ENCODE measurements at regions not wholly inside any gene's neighbourhood (a gene's known extent, or its start where the extent isn't known, plus 50 kb on each side); places are given as distances from the start of the nearest gene placed in this dataset.
"Not testable (repeated sequence)": the region's sequence is repeated elsewhere in the genome, so short reads cannot be mapped to it uniquely, and the experiment has no call there.

- no peak overlapping the region for H3K27ac ChIP-seq (ENCODE audit: low read depth in 2 of 2, low read length in 2 of 2)
- no peak overlapping the region for H3K9ac ChIP-seq (ENCODE audit: low read length in 3 of 3)
- no peak for DNase-seq
- H3K36me3 ChIP-seq (ENCODE audit: control insufficient read depth in 2 of 3, insufficient read depth in 3 of 3, low read length in 3 of 3), result no peaks in the 10 kb centered on the region
- TF ChIP-seq CTCF (IDR thresholded peaks at IDR 0.05; ENCODE audit: borderline replicate concordance, extremely low read depth, insufficient read depth), result no peak
- no peak overlapping the region for H3K4me3 ChIP-seq (ENCODE audit: low read length in 3 of 3)
- intact Hi-C loops (cut with DNase I), result no loop called here
- no peaks in the 10 kb centered on the region for H3K9me3 ChIP-seq (ENCODE audit: control insufficient read depth in 2 of 3, insufficient read depth in 1 of 3, low read length in 3 of 3)
- FAIRE-seq, result no peak
- no peaks in the 10 kb centered on the region for H3K27me3 ChIP-seq (ENCODE audit: control insufficient read depth, insufficient read depth, low read length)
- no peaks in the 10 kb centered on the region for H3K4me1 ChIP-seq (ENCODE audit: control insufficient read depth in 2 of 3, insufficient read depth in 2 of 3, low read depth in 1 of 3, low read length in 3 of 3)
Observed at GRCh38 chr1:188006354-188006753, 1177.6 kb downstream of the PLA2G4A start.

- not testable (repeated sequence) for H3K9ac ChIP-seq (ENCODE audit: low read length in 3 of 3); FAIRE-seq
Observed at GRCh38 chr1:188013222-188013849, 1184.6 kb downstream of the PLA2G4A start.

GRCh38 chr1:188017921-188018320 is 1189.2 kb downstream of the PLA2G4A start:
- Histone ChIP-seq H3K9ac (ENCODE audit: low read length in 3 of 3) (no peak overlapping the region), H3K36me3 (ENCODE audit: control insufficient read depth in 2 of 3, insufficient read depth in 3 of 3, low read length in 3 of 3) (no peaks in the 10 kb centered on the region), H3K27ac (ENCODE audit: low read depth in 2 of 2, low read length in 2 of 2) (no peak overlapping the region), H3K4me3 (ENCODE audit: low read length in 3 of 3) (no peak overlapping the region), H3K4me1 (ENCODE audit: control insufficient read depth in 2 of 3, insufficient read depth in 2 of 3, low read depth in 1 of 3, low read length in 3 of 3) (no peaks in the 10 kb centered on the region), H3K9me3 (ENCODE audit: control insufficient read depth in 2 of 3, insufficient read depth in 1 of 3, low read length in 3 of 3) (no peaks in the 10 kb centered on the region), H3K27me3 (ENCODE audit: control insufficient read depth, insufficient read depth, low read length) (no peaks in the 10 kb centered on the region)
- FAIRE-seq, result no peak
- no peak for TF ChIP-seq CTCF (IDR thresholded peaks at IDR 0.05; ENCODE audit: borderline replicate concordance, extremely low read depth, insufficient read depth)
- intact Hi-C loops (cut with DNase I), result no loop called here
- DNase-seq, result no peak

More at GRCh38 chr1:188013222-188013849, 1184.6 kb downstream of the PLA2G4A start:
- intact Hi-C loops (cut with DNase I); H3K9me3 ChIP-seq (ENCODE audit: control insufficient read depth in 2 of 3, insufficient read depth in 1 of 3, low read length in 3 of 3); H3K27ac ChIP-seq (ENCODE audit: low read depth in 2 of 2, low read length in 2 of 2); H3K36me3 ChIP-seq (ENCODE audit: control insufficient read depth in 2 of 3, insufficient read depth in 3 of 3, low read length in 3 of 3); H3K27me3 ChIP-seq (ENCODE audit: control insufficient read depth, insufficient read depth, low read length); H3K4me3 ChIP-seq (ENCODE audit: low read length in 3 of 3); H3K4me1 ChIP-seq (ENCODE audit: control insufficient read depth in 2 of 3, insufficient read depth in 2 of 3, low read depth in 1 of 3, low read length in 3 of 3): not testable (repeated sequence)
- peak in 1 of 5 donors; percentile 37 for DNase-seq

- Histone ChIP-seq H3K4me3 (ENCODE audit: low read length in 3 of 3) (no peak overlapping the region), H3K27ac (ENCODE audit: low read depth in 2 of 2, low read length in 2 of 2) (no peak overlapping the region), H3K4me1 (ENCODE audit: control insufficient read depth in 2 of 3, insufficient read depth in 2 of 3, low read depth in 1 of 3, low read length in 3 of 3) (no peaks in the 10 kb centered on the region), H3K9me3 (ENCODE audit: control insufficient read depth in 2 of 3, insufficient read depth in 1 of 3, low read length in 3 of 3) (no peaks in the 10 kb centered on the region), H3K27me3 (ENCODE audit: control insufficient read depth, insufficient read depth, low read length) (no peaks in the 10 kb centered on the region), H3K9ac (ENCODE audit: low read length in 3 of 3) (no peak overlapping the region), H3K36me3 (ENCODE audit: control insufficient read depth in 2 of 3, insufficient read depth in 3 of 3, low read length in 3 of 3) (no peaks in the 10 kb centered on the region)
- TF ChIP-seq CTCF (IDR thresholded peaks at IDR 0.05; ENCODE audit: borderline replicate concordance, extremely low read depth, insufficient read depth), result no peak
- FAIRE-seq, result no peak
- no peak for DNase-seq
- intact Hi-C loops (cut with DNase I), result no loop called here
Observed at GRCh38 chr1:188022661-188023060, 1193.9 kb downstream of the PLA2G4A start.
